Caco-2 (cell line): ENCODE measurements at regions not wholly inside any gene's neighbourhood (a gene's known extent, or its start where the extent isn't known, plus 50 kb on each side); places are given as distances from the start of the nearest gene placed in this dataset.

ENCODE experiments used
- BruUV-seq: library from RNA; stranded (reverse); fragments of 400-500 nt; replicated peaks from 2 replicates; lab custom pipeline; 2021; lab: Mats Ljungman, UMichigan
- CTCF ChIA-PET: fragments of 300-600 bp; sonication (Branson Sonifier 250); formaldehyde crosslinking; loops from one replicate; lab custom pipeline; 2022; ENCODE audit warnings: antibody characterized with exemption; lab: Charles Lee
- POLR2A ChIA-PET: fragments of 300-600 bp; sonication (Branson Sonifier 250); formaldehyde crosslinking; loops from one replicate; lab custom pipeline; 2022; ENCODE audit warnings: antibody characterized with exemption; lab: Charles Lee
- DNase-seq, 2 experiments: peaks; one replicate each; pipeline versions ENCODE4 v3.0.0 to v3.0.0-alpha.2; 2020 to 2022
- H3K27me3 ChIP-seq: replicated peaks from 2 replicates; pipeline ENCODE4 v1.6.0; 2011; ENCODE audit warnings: low read length; ENCODE audit not compliant: control insufficient read depth, insufficient read depth
- H3K36me3 ChIP-seq: 2 replicates; pipeline ENCODE4 v1.5.1; 2011; ENCODE audit warnings: low read length; ENCODE audit not compliant: control insufficient read depth, insufficient read depth
- H3K4me1 ChIP-seq: fragments of 250-450 bp; sonication (Bioruptor Pico); 2 replicates; pipeline ENCODE4 v1.5.1; 2020; ENCODE audit warnings: mild to moderate bottlenecking
- H3K4me3 ChIP-seq: 2 replicates; pipeline ENCODE4 v1.5.1; 2011; ENCODE audit warnings: low read depth, mild to moderate bottlenecking, control low read depth, low read length
- H3K9me3 ChIP-seq: fragments of 250-450 bp; sonication (Bioruptor Pico); 2 replicates; pipeline ENCODE4 v1.5.1; 2020; ENCODE audit warnings: mild to moderate bottlenecking, moderate library complexity
- H3K27ac Mint-ChIP-seq: one replicate; pipeline ENCODE4 v1.8.0; 2022; ENCODE audit warnings: mixed read lengths; ENCODE audit not compliant: unreplicated experiment
- H3K27me3 Mint-ChIP-seq: one replicate; pipeline ENCODE4 v1.8.0; 2022; ENCODE audit warnings: mixed read lengths; ENCODE audit not compliant: insufficient read depth, unreplicated experiment
- H3K36me3 Mint-ChIP-seq: one replicate; pipeline ENCODE4 v1.8.0; 2022; ENCODE audit warnings: mild to moderate bottlenecking, mixed read lengths; ENCODE audit not compliant: insufficient read depth, unreplicated experiment
- H3K4me1 Mint-ChIP-seq: one replicate; pipeline ENCODE4 v1.8.0; 2022; ENCODE audit warnings: low read depth, mixed read lengths; ENCODE audit not compliant: unreplicated experiment
- H3K4me3 Mint-ChIP-seq: one replicate; pipeline ENCODE4 v1.8.0; 2022; ENCODE audit warnings: mild to moderate bottlenecking, moderate library complexity, mixed read lengths; ENCODE audit not compliant: unreplicated experiment
- H3K9me3 Mint-ChIP-seq: one replicate; pipeline ENCODE4 v1.8.0; 2022; ENCODE audit warnings: mixed read lengths; ENCODE audit not compliant: unreplicated experiment
- CTCF ChIP-seq, 2 experiments: fragments of 200-600 bp in 1 of 2; IDR thresholded peaks; 1 replicate in 1 of 2; 2 replicates in 1 of 2; pipeline versions ENCODE4 v1.5.1 to v1.8.0; 2011 to 2022; ENCODE audit warnings: antibody characterized with exemption in 1 of 2, control low read depth in 1 of 2, inconsistent platforms in 1 of 2, low read depth in 1 of 2, low read length in 1 of 2, mild to moderate bottlenecking in 1 of 2, moderate library complexity in 1 of 2; ENCODE audit not compliant: insufficient read depth in 1 of 2, severe bottlenecking in 1 of 2, unreplicated experiment in 1 of 2
- intact Hi-C: fragments of 100-400 bp; cut with micrococcal nuclease; formaldehyde crosslinking; loops from one replicate; pipeline ENCODE4 v1.10.0; 2022; ENCODE audit not compliant: unreplicated experiment

- BruUV-seq = no TSS peak
- intact Hi-C loops = no loop called here
These were observed 77.3 kb upstream of the MMADHC start for GRCh38 chr2:149664896-149665295.

GRCh38 chr2:149662556-149662955 is 75.0 kb upstream of the MMADHC start:
- no peak for DNase-seq
- H3K4me3 Mint-ChIP-seq = no peak overlapping the region
- CTCF ChIA-PET = no interaction called here

More at GRCh38 chr2:149664896-149665295, 77.3 kb upstream of the MMADHC start:
- Histone ChIP-seq H3K9me3 (no peaks in the 10 kb centered on the region), H3K36me3 (no peaks in the 10 kb centered on the region), H3K4me3 (no peak overlapping the region), H3K27me3 (no peaks in the 10 kb centered on the region), H3K4me1 (no peaks in the 10 kb centered on the region)
- Mint-ChIP-seq H3K4me3 (no peak overlapping the region), H3K27ac (no peak overlapping the region), H3K4me1 (no peaks in the 10 kb centered on the region), H3K27me3 (no peaks in the 10 kb centered on the region), H3K36me3 (no peaks in the 10 kb centered on the region), H3K9me3 (no peaks in the 10 kb centered on the region)
- TF ChIP-seq CTCF (IDR thresholded peaks at IDR 0.05; ENCODE audit: insufficient read depth in 1 of 2, low read depth in 1 of 2, low read length in 1 of 2, severe bottlenecking in 1 of 2, unreplicated experiment in 1 of 2) = no peak
- DNase-seq = no peak
- ChIA-PET POLR2A (no interaction called here), CTCF (no interaction called here)

GRCh38 chr2:149661844-149662243 is 74.3 kb upstream of the MMADHC start:
- H3K4me3 ChIP-seq = no peak overlapping the region
- BruUV-seq = no TSS peak
- intact Hi-C loops = no loop called here
- H3K4me1 ChIP-seq = no peaks in the 10 kb centered on the region
- Mint-ChIP-seq H3K4me1 (no peaks in the 10 kb centered on the region), H3K36me3 (no peaks in the 10 kb centered on the region), H3K9me3 (no peaks in the 10 kb centered on the region), H3K27me3 (no peaks in the 10 kb centered on the region), H3K27ac (no peak overlapping the region), H3K4me3 (no peak overlapping the region)
- no peaks in the 10 kb centered on the region for H3K9me3 ChIP-seq
- DNase-seq = no peak
- CTCF ChIA-PET = no interaction called here
- POLR2A ChIA-PET = no interaction called here
- no peak for TF ChIP-seq CTCF (IDR thresholded peaks at IDR 0.05; ENCODE audit: insufficient read depth in 1 of 2, low read depth in 1 of 2, low read length in 1 of 2, severe bottlenecking in 1 of 2, unreplicated experiment in 1 of 2)
- H3K27me3 ChIP-seq = no peaks in the 10 kb centered on the region
- no peaks in the 10 kb centered on the region for H3K36me3 ChIP-seq

More at GRCh38 chr2:149662556-149662955, 75.0 kb upstream of the MMADHC start:
- Histone ChIP-seq H3K27me3 (no peaks in the 10 kb centered on the region), H3K4me3 (no peak overlapping the region), H3K4me1 (no peaks in the 10 kb centered on the region), H3K36me3 (no peaks in the 10 kb centered on the region), H3K9me3 (no peaks in the 10 kb centered on the region)
- H3K27me3 Mint-ChIP-seq = no peaks in the 10 kb centered on the region
- intact Hi-C loops = no loop called here
- POLR2A ChIA-PET = no interaction called here
- TF ChIP-seq CTCF (IDR thresholded peaks at IDR 0.05; ENCODE audit: insufficient read depth in 1 of 2, low read depth in 1 of 2, low read length in 1 of 2, severe bottlenecking in 1 of 2, unreplicated experiment in 1 of 2) = no peak
- no peaks in the 10 kb centered on the region for H3K9me3 Mint-ChIP-seq
- H3K27ac Mint-ChIP-seq = no peak overlapping the region
- BruUV-seq = no TSS peak
- no peaks in the 10 kb centered on the region for H3K4me1 Mint-ChIP-seq
- no peaks in the 10 kb centered on the region for H3K36me3 Mint-ChIP-seq
